Stimulated activated CD4-positive, alpha-beta T cell treated with anti-CD3 and anti-CD28 coated beads, Interleukin-4, amount 100 ng/mL, for 24 hours (primary cell): ENCODE measurements at regions not wholly inside any gene's neighbourhood (a gene's known extent, or its start where the extent isn't known, plus 50 kb on each side); places are given as distances from the start of the nearest gene placed in this dataset.
"Not testable (repeated sequence)": the region's sequence is repeated elsewhere in the genome, so short reads cannot be mapped to it uniquely, and the experiment has no call there.

Experiments
- DNase-seq: peaks from one replicate; pipeline ENCODE4 v3.0.0-alpha.2; 2020

GRCh38 chr2:8253781-8254180 is 428.1 kb upstream of the ID2 start:
- no peak for DNase-seq

GRCh38 chr2:8254214-8254613 is 427.6 kb upstream of the ID2 start:
- DNase-seq: not testable (repeated sequence)

GRCh38 chr2:8254791-8255447 is 426.9 kb upstream of the ID2 start:
- no peak for DNase-seq

GRCh38 chr2:8255448-8255800 is 426.4 kb upstream of the ID2 start:
- DNase-seq: no peak

GRCh38 chr2:8256905-8257304 is 425.0 kb upstream of the ID2 start:
- no peak for DNase-seq

GRCh38 chr2:8257502-8257901 is 424.4 kb upstream of the ID2 start:
- DNase-seq: no peak

- no peak for DNase-seq
Observed at GRCh38 chr2:8258406-8258805, 423.4 kb upstream of the ID2 start.

GRCh38 chr2:8259106-8259840 is 422.6 kb upstream of the ID2 start:
- DNase-seq: no peak

- DNase-seq: no peak
Observed at GRCh38 chr2:8259841-8260178, 422.0 kb upstream of the ID2 start.

GRCh38 chr2:8260213-8260612 is 421.6 kb upstream of the ID2 start:
- no peak for DNase-seq

GRCh38 chr2:8263901-8264300 is 418.0 kb upstream of the ID2 start:
- DNase-seq: no peak

- DNase-seq: no peak
Observed at GRCh38 chr2:8264981-8265380, 416.9 kb upstream of the ID2 start.

- no peak for DNase-seq
Observed at GRCh38 chr2:8265476-8266226, 416.2 kb upstream of the ID2 start.

GRCh38 chr2:8266563-8266962 is 415.3 kb upstream of the ID2 start:
- no peak for DNase-seq

- DNase-seq: no peak
Observed at GRCh38 chr2:8267048-8267447, 414.8 kb upstream of the ID2 start.

GRCh38 chr2:8267721-8268120 is 414.1 kb upstream of the ID2 start:
- DNase-seq: no peak

- no peak for DNase-seq
Observed at GRCh38 chr2:8268172-8268783, 413.6 kb upstream of the ID2 start.

GRCh38 chr2:8270699-8271098 is 411.2 kb upstream of the ID2 start:
- no peak for DNase-seq

GRCh38 chr2:8271461-8271860 is 410.4 kb upstream of the ID2 start:
- no peak for DNase-seq

GRCh38 chr2:8276026-8276425 is 405.8 kb upstream of the ID2 start:
- no peak for DNase-seq

GRCh38 chr2:8277921-8278571 is 403.8 kb upstream of the ID2 start:
- no peak for DNase-seq

- no peak for DNase-seq
Observed at GRCh38 chr2:8278709-8279354, 403.0 kb upstream of the ID2 start.

- DNase-seq: no peak
Observed at GRCh38 chr2:8279506-8279905, 402.4 kb upstream of the ID2 start.
